PC-9 (cell line): ENCODE measurements at regions not wholly inside any gene's neighbourhood (a gene's known extent, or its start where the extent isn't known, plus 50 kb on each side); places are given as distances from the start of the nearest gene placed in this dataset.

ENCODE experiments used
- CTCF ChIP-seq: fragments of 200-600 bp; sonication (generic); conservative IDR thresholded peaks from 2 replicates; pipeline ENCODE4 v1.6.1; 2017; ENCODE audit warnings: mixed run types, antibody characterized with exemption, mild to moderate bottlenecking, moderate library complexity
- EZH2 ChIP-seq: fragments of 200-600 bp; sonication (generic); IDR thresholded peaks from 2 replicates; pipeline ENCODE4 v1.8.0; 2017; ENCODE audit warnings: antibody characterized with exemption, low read depth

GRCh38 chr6:84836366-84836765 lies 72.0 kb upstream of the TBX18 start:
- no peak for TF ChIP-seq CTCF
- TF ChIP-seq EZH2 = no peak
